Stimulated activated CD8-positive, alpha-beta memory T cell treated with anti-CD3 and anti-CD28 coated beads, Interleukin-12 subunit alpha, Interleukin-12 subunit beta, amount 100 ng/mL, for 4 hours (primary cell): ENCODE measurements at regions not wholly inside any gene's neighbourhood (a gene's known extent, or its start where the extent isn't known, plus 50 kb on each side); places are given as distances from the start of the nearest gene placed in this dataset.

Experiments
- DNase-seq: peaks from one replicate; pipeline ENCODE4 v3.0.0-alpha.2; 2020; ENCODE audit warnings: low read depth

DNA sequence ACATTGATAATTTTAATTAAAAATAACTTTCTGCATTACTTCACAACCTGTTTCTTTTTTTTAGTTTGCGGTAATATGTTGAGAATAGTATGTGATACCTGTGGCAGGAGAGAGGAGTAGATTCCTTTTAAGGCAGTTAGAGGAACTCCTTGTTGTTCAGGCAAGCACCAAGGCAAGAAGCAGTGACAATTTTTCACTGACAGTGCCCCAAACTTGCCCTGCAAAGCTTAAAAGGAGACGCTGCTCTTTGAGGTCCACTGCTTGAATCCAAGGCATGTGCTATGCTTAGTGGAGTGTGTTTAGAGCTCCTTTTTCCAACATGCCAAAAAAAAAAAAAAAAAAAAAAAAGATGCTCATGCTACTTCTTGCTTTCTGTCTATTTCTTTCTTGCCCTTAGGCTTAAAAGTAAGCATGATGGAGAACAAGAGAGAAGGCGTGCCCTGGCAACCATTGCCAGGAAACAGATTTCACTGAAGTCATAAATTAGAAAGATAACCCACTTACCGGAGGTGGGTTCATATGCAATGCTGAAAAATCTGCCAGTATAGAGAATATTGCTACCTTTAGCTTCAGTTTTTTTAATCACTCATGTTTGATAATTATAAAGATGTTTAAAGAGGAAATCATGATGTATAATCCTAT, 58.3 kb upstream of the DYRK2 start:
- DNase-seq = no peak

DNA sequence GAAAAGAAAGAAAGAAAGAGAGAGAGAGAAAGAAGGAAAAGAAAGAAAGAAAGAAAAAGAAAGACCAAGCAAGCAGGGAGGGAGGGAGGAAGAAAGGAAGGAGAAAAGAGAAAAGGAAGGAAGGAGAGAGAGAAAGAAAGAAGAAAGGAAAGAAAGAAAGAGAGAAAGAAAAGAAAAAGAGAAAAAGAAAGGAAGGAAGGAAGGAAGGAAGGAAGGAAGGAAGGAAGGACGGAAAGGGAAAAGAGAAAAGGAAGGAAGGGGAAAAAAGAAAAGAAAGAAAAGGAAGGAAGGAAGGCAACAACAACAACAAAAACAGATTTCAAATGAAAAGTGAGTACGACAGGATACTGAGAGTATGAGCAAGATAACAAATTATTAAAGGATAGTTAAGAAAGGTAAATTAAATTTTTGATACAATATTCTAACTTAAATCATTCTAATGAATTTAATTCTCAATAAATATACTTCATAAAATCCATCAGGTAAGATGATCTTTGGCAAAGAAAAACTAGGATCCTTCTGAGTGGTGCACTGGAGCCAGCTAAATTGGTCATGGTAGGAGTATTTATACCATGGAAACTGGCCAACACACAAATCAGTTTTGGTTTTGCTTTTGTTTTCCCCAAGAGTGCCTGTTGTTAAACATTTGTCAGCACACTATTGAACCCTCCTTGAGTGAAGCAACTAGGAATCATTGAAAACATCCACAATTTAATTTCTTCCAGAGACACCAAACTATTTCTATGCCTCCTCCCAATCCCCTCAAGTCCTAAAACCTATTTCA, 56.1 kb upstream of the DYRK2 start:
- no peak for DNase-seq

DNA sequence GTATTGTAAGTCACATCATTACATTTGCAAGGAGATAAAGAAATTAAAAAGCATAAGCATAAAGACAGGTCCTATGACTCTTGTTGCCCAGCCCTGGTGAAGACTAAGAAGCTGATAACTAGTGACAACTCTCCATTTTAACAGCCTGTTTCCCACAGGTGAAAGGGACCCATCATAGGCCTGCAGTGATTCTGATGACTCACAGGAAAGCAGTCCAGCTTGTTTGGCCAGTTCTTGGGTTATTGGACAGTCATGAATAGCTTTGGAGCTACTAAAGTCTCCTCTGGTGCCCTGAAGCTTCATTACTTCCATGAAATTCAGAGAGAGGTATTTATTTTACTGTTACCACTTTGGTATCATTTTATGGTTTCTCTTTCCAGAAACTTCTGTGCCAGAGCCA, 55.5 kb upstream of the DYRK2 start:
- no peak for DNase-seq

GRCh38 chr12:67593461-67594330, 54.8 kb upstream of the DYRK2 start:
- DNase-seq = no peak

- no peak for DNase-seq
Observed at GRCh38 chr12:67594888-67595287, 53.7 kb upstream of the DYRK2 start.

GRCh38 chr12:67595365-67595764, 53.2 kb upstream of the DYRK2 start:
- no peak for DNase-seq

DNA sequence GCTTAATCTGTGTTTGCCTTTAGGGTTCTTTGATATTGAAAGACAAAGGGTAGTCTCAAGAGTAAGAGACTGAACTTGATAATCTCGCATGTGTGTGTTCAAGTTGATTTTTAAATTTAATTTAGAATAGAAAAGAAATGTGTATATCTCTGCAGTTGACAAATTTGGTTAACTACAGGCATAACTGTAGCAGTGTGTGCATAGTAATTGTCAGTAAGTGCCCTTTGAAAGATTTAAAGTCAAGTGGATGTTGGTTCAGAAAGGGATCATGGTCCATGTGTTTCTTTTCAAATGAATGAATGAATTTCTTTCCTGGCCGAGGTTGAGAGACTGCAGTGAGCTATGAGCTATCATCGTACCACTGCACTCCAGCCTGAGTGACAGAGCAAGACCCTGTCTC, 49.9 kb upstream of the DYRK2 start:
- no peak for DNase-seq
